ENCODE measurements at regions not wholly inside any gene's neighbourhood (a gene's known extent, or its start where the extent isn't known, plus 50 kb on each side); places are given as distances from the start of the nearest gene placed in this dataset.
"Not testable (repeated sequence)": the region's sequence is repeated elsewhere in the genome, so short reads cannot be mapped to it uniquely, and the experiment has no call there.

GRCh38 chr9:82490019-82490499 is 501.5 kb downstream of the SPATA31D1 start:
- no peak for TF ChIP-seq CTCF (IDR thresholded peaks at IDR 0.05)
- Histone ChIP-seq H3K27me3 (ENCODE audit: control insufficient read depth in 2 of 2, insufficient read depth in 2 of 2, low read length in 2 of 2) (no peaks in the 10 kb centered on the region), H4K20me1 (ENCODE audit: insufficient read depth, low read length) (no peaks in the 10 kb centered on the region), H3K9me3 (replicated peaks in 1 of 2; ENCODE audit: control insufficient read depth in 1 of 2, insufficient read depth in 1 of 2, low read length in 2 of 2) (no peaks in the 10 kb centered on the region), H3K27ac (ENCODE audit: low read depth in 1 of 2, low read length in 2 of 2) (no peak overlapping the region), H3K36me3 (replicated peaks in 1 of 2; ENCODE audit: control insufficient read depth in 1 of 2, insufficient read depth in 2 of 2, low read length in 2 of 2) (no peaks in the 10 kb centered on the region), H3K4me1 (ENCODE audit: control insufficient read depth in 1 of 2, insufficient read depth in 2 of 2, low read length in 2 of 2) (no peaks in the 10 kb centered on the region), H3K9ac (ENCODE audit: insufficient read depth, low read length, poor library complexity, severe bottlenecking) (no peak overlapping the region), H3K4me3 (replicated peaks in 1 of 3; ENCODE audit: low read depth in 2 of 3, low read length in 3 of 3) (no peak overlapping the region), H3K79me2 (ENCODE audit: insufficient read depth, low read length) (no peaks in the 10 kb centered on the region), H3K4me2 (replicated peaks; ENCODE audit: extremely low read depth, low read length, poor library complexity, severe bottlenecking) (no peak overlapping the region), H2AFZ (ENCODE audit: insufficient read depth, low read depth, low read length, poor library complexity, severe bottlenecking) (no peak overlapping the region)
- Mint-ChIP-seq H3K36me3 (no peaks in the 10 kb centered on the region), H3K4me1 (no peaks in the 10 kb centered on the region), H3K9me3 (peaks cover 0 to 1% (median 0%) of the 10 kb centered on the region in 7 donors), H3K4me3 (no peak overlapping the region), H3K27ac (no peak overlapping the region), H3K27me3 (ENCODE audit: low read depth in 3 of 3) (no peaks in the 10 kb centered on the region)
- WGBS (ENCODE audit: insufficient coverage): 0% methylated on average over 1 of the region's 4 CpGs
- intact Hi-C loops (cut with micrococcal nuclease): no loop called here
- no peak for DNase-seq

GRCh38 chr9:82490821-82491220 is 502.2 kb downstream of the SPATA31D1 start:
- H2AFZ ChIP-seq (ENCODE audit: insufficient read depth, low read depth, low read length, poor library complexity, severe bottlenecking); H3K4me1 Mint-ChIP-seq; H3K4me1 ChIP-seq (ENCODE audit: control insufficient read depth in 1 of 2, insufficient read depth in 2 of 2, low read length in 2 of 2); H3K9me3 Mint-ChIP-seq; DNase-seq; intact Hi-C loops (cut with micrococcal nuclease); H3K27me3 ChIP-seq (ENCODE audit: control insufficient read depth in 2 of 2, insufficient read depth in 2 of 2, low read length in 2 of 2); H3K36me3 ChIP-seq (replicated peaks in 1 of 2; ENCODE audit: control insufficient read depth in 1 of 2, insufficient read depth in 2 of 2, low read length in 2 of 2); H4K20me1 ChIP-seq (ENCODE audit: insufficient read depth, low read length); H3K27me3 Mint-ChIP-seq (ENCODE audit: low read depth in 3 of 3); H3K4me2 ChIP-seq (replicated peaks; ENCODE audit: extremely low read depth, low read length, poor library complexity, severe bottlenecking); H3K36me3 Mint-ChIP-seq; H3K27ac ChIP-seq (ENCODE audit: low read depth in 1 of 2, low read length in 2 of 2); H3K27ac Mint-ChIP-seq; H3K4me3 Mint-ChIP-seq; H3K9me3 ChIP-seq (replicated peaks in 1 of 2; ENCODE audit: control insufficient read depth in 1 of 2, insufficient read depth in 1 of 2, low read length in 2 of 2); H3K4me3 ChIP-seq (replicated peaks in 1 of 3; ENCODE audit: low read depth in 2 of 3, low read length in 3 of 3); H3K79me2 ChIP-seq (ENCODE audit: insufficient read depth, low read length); H3K9ac ChIP-seq (ENCODE audit: insufficient read depth, low read length, poor library complexity, severe bottlenecking): not testable (repeated sequence)
- 100% methylated on average over 4 of the region's 5 CpGs for WGBS (ENCODE audit: insufficient coverage)

All from CD14-positive monocyte (primary cell).